Astrocyte of the cerebellum (primary cell): ENCODE measurements at regions not wholly inside any gene's neighbourhood (a gene's known extent, or its start where the extent isn't known, plus 50 kb on each side); places are given as distances from the start of the nearest gene placed in this dataset.
A peak's percentile ranks its signal among the peaks of the same experiment; 100 is the strongest.

Experiments used
- DNase-seq: peaks from one replicate; pipeline ENCODE4 v3.0.0-alpha.2; 2011; ENCODE audit warnings: low read depth
- H3K4me3 ChIP-seq: 2 replicates; pipeline ENCODE4 v1.5.1; 2011; ENCODE audit warnings: mild to moderate bottlenecking, low read depth, low read length, moderate library complexity
- in situ Hi-C: cut with HindIII; loops from 2 replicates; pipeline ENCODE4 v1.10.0; 2017; ENCODE audit warnings: low sequenced_read_pairs
- TF ChIP-seq, protein P1 (sequence below): IDR thresholded peaks from 2 replicates; pipeline ENCODE4 v1.5.1; 2012; ENCODE audit warnings: low read length, low read depth, moderate library complexity, mild to moderate bottlenecking; ENCODE audit errors: missing control alignments

GRCh38 chr3:81394651-81395524, 366.6 kb downstream of the GBE1 start:
- no peak overlapping the region for H3K4me3 ChIP-seq
- TF ChIP-seq, protein P1, sequence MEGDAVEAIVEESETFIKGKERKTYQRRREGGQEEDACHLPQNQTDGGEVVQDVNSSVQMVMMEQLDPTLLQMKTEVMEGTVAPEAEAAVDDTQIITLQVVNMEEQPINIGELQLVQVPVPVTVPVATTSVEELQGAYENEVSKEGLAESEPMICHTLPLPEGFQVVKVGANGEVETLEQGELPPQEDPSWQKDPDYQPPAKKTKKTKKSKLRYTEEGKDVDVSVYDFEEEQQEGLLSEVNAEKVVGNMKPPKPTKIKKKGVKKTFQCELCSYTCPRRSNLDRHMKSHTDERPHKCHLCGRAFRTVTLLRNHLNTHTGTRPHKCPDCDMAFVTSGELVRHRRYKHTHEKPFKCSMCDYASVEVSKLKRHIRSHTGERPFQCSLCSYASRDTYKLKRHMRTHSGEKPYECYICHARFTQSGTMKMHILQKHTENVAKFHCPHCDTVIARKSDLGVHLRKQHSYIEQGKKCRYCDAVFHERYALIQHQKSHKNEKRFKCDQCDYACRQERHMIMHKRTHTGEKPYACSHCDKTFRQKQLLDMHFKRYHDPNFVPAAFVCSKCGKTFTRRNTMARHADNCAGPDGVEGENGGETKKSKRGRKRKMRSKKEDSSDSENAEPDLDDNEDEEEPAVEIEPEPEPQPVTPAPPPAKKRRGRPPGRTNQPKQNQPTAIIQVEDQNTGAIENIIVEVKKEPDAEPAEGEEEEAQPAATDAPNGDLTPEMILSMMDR: no peak
- no peak for DNase-seq
- in situ Hi-C loops: no loop called here

DNA sequence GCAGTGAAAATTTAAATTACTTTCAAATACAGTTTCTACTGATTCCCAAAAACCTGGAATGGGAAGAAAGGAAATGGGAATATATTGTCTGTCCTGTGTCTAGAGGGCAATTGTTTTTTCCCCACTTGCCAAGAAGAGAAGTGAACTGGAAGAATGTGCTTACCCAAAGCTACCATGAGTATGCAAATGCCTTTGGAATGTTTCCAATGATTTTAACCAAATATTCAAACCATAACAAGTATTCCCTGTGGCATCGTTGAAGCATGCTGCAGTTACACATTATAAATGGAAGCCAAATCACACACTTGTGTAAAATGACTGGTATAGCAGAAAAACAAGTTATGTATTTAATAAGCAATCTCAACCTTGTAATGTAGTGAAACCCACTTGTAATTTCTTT, 368.2 kb downstream of the GBE1 start:
- TF ChIP-seq, protein P1: no peak
- no peak overlapping the region for H3K4me3 ChIP-seq
- in situ Hi-C loops: no loop called here

DNA sequence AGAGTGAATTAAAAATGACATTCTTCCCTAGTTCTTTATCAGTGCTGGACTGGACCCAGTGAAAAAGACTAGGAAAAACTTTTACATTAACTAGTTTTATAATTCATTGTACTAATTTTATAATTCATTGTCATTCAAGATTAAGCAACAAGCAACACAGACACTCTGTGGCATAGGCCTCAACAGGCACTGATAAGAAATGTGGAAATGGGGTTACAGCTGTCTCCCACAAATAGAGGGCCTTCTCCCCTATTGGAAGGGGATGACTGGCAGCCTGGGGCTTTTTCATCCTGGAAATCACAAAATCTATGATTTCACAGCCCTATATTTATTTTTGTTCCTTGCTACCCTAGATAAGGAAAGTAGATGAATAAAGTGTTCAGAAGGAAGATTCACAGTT, 370.6 kb downstream of the GBE1 start:
- DNase-seq: no peak
- TF ChIP-seq, protein P1: no peak
- in situ Hi-C loops: no loop called here
- H3K4me3 ChIP-seq: no peak overlapping the region

More for the DNA sequence above, 368.2 kb downstream of the GBE1 start:
- peak; percentile 46 for DNase-seq

DNA sequence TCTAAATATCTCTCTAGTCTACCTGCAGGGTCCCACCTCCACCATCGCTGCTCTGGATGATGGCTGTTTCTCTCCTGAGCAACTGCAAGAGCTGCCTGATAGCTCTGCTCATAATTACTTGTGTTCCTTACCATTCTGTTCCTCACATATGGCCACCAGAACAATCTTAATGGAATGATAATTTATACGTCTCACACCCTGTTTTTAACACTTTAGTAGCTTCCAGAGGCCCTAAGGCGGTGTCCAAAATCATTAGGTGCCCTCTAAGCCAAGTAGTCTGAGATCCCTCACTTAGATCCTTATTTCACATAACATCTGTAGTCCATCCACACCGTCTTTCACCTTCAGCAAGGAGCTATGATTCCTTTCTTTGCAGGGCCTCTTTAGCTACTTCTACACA, 373.3 kb downstream of the GBE1 start:
- TF ChIP-seq, protein P1: no peak
- in situ Hi-C loops: no loop called here
- H3K4me3 ChIP-seq: no peak overlapping the region
- DNase-seq: no peak

GRCh38 chr3:81382470-81382869, 379.0 kb downstream of the GBE1 start:
- in situ Hi-C loops: no loop called here
- TF ChIP-seq, protein P1: no peak
- H3K4me3 ChIP-seq: no peak overlapping the region

GRCh38 chr3:81380234-81380633, 381.2 kb downstream of the GBE1 start:
- H3K4me3 ChIP-seq: no peak overlapping the region
- TF ChIP-seq, protein P1: no peak
- DNase-seq: no peak
- in situ Hi-C loops: no loop called here

More at GRCh38 chr3:81382470-81382869, 379.0 kb downstream of the GBE1 start:
- no peak for DNase-seq
